Fibroblast of mammary gland (primary cell): ENCODE measurements at regions not wholly inside any gene's neighbourhood (a gene's known extent, or its start where the extent isn't known, plus 50 kb on each side); places are given as distances from the start of the nearest gene placed in this dataset.
A peak's percentile ranks its signal among the peaks of the same experiment; 100 is the strongest.

Source experiments
- DNase-seq: peaks from one replicate; pipeline ENCODE4 v3.0.0-alpha.2; 2010; ENCODE audit warnings: low read depth
- H3K4me3 ChIP-seq: 2 replicates; pipeline ENCODE4 v1.5.1; 2011; ENCODE audit warnings: low read depth, mild to moderate bottlenecking, low read length, moderate library complexity; ENCODE audit not compliant: control insufficient read depth
- CTCF ChIP-seq: conservative IDR thresholded peaks from 2 replicates; pipeline ENCODE4 v1.5.1; 2011; ENCODE audit warnings: low read depth, low read length, inconsistent platforms; ENCODE audit not compliant: control insufficient read depth, insufficient read depth

- peak; percentile 35 for DNase-seq
- peak; percentile 20 for TF ChIP-seq CTCF
Observed at GRCh38 chr2:71789556-71790204, 336.3 kb downstream of the DYSF start.

DNA sequence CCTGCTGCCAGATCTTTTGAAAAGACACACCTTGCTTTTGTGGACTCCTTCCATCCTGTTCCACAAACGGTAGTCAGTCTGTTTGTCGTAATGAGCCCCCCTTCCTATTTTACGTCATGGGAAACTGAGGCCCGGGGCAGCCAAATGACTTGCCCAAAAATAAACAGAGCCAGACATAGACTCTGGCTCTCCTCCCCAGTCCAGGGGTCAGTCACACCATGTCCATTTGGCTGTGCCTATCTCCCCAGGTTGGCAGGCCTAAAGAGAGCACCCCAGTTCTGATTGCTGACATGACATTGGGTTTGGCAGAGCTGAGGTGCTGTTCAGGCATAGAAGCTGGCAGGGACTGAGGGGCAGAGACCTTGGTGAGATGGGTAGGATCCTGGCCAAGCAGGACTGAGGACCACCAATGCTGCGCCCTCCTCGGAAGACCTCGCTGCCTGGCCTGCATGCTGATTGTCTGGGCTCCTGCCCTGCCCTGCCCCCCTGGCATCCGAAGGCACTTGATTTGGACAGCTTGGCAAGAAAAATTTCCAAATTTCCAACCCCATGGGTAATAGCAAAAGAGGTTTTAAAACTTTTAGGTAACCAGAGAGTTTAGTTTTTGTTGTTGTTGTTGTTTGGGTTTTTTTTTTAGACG is 335.4 kb downstream of the DYSF start:
- no peak for TF ChIP-seq CTCF
- no peak overlapping the region for H3K4me3 ChIP-seq
- no peak for DNase-seq

More at GRCh38 chr2:71789556-71790204, 336.3 kb downstream of the DYSF start:
- no peak overlapping the region for H3K4me3 ChIP-seq

- TF ChIP-seq CTCF: no peak
- no peak overlapping the region for H3K4me3 ChIP-seq
- no peak for DNase-seq
Observed at GRCh38 chr2:71788186-71788525, 334.8 kb downstream of the DYSF start.

DNA sequence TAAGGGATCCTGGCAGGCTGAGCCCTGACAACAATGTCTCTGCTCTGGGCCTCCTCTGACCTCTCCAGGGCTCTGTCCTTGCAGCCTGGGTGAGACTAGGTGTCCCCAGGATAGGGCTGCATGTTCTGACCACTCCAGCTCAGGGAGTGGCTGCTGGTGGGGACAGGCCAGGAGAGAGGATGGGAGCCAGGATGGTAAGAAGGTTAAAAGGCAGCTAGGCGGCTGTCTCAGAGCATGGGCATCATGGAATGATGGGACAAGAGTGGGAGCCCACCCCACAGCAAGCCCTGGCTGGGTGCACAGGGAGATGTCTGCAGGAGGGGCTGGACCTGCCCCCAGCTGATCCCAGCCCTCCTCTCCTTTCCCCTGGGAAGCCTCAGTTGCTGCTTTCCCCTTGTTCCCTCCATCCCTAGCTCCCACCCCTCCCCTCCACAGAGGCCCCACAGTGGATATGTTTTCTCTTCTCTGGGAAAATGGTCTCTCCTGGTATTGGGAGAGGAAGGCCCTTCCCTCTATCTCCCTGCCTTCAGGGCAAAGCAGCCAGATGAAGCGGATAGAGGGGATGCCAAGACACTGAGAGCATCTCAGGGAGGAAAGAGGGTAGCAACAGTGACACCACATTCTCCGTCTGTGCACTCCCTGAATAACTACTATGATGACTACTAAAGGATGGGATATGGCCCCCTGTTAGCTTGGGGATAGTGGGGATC is 334.3 kb downstream of the DYSF start:
- DNase-seq: no peak
- no peak for TF ChIP-seq CTCF
- H3K4me3 ChIP-seq: no peak overlapping the region

DNA sequence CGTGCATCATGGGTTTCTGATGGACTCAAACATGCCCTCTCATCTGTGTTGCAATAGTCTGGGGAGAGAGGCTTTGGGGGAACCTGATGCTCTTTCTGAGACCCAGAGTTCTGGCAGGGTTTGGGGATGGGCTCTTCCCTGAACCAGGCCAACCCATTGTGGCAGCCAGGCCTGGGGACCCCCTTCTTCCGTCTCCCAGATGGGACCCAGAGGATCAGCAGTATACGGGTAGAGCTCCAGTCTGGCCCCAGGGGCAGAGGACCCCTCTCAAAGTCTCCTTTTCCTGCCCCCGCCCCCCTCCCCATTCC is 333.7 kb downstream of the DYSF start:
- no peak for TF ChIP-seq CTCF
- no peak for DNase-seq
- H3K4me3 ChIP-seq: no peak overlapping the region

DNA sequence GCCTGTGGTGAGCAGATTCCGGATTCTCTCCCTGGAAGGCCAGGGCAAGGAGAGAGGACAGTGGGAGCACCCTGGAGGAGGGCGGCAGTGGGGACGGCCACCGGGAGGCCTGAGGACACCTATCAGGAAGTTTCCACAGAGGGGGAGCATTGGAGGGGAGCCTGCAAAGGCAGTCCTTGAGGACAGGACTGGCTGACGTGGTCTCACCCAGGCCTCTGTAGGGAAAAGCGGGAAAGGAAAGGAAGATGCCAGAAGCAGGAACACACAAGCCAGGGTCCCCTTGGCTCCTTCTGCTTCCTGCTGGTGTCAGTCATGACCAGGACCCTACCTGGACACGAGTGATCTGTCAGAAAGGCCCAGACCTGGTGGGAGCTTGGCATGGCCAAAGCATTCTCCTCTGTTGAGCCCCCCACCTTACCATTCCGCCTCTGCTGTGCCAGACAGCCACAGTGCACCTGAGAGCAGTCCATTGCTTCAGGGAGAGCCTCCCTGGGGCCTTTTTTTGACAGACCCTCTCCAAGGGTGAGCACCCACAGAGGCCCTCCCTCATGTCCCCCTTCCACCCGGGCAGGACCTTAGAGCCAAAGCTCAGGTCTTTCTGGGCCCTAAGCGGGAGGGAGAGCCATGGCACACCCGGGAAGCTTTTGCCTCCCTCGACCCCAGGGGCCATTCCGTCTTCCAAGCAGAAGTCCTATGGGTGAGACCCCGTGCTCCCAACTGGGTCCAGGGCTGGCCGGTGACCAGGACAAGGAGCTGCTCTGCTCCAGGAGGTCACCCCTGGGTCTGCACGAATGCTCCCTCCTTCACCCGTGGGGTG is 333.1 kb downstream of the DYSF start:
- no peak for TF ChIP-seq CTCF
- no peak for DNase-seq
- H3K4me3 ChIP-seq: no peak overlapping the region
